AG20443 (cell line): ENCODE measurements at regions not wholly inside any gene's neighbourhood (a gene's known extent, or its start where the extent isn't known, plus 50 kb on each side); places are given as distances from the start of the nearest gene placed in this dataset.
"Not testable (repeated sequence)": the region's sequence is repeated elsewhere in the genome, so short reads cannot be mapped to it uniquely, and the experiment has no call there.

ENCODE experiments used
- DNase-seq: peaks from one replicate; pipeline ENCODE4 v3.0.0; 2012; ENCODE audit warnings: low spot score, mixed read lengths

GRCh38 chr4:159736411-159736810 lies 633.5 kb downstream of the RAPGEF2 start:
- DNase-seq, result no peak

- DNase-seq, result no peak
Observed at GRCh38 chr4:159743971-159744370, 641.1 kb downstream of the RAPGEF2 start.

- DNase-seq, result no peak
Observed at GRCh38 chr4:159747983-159748382, 645.1 kb downstream of the RAPGEF2 start.

- DNase-seq, result no peak
Observed at GRCh38 chr4:159748834-159749444, 646.1 kb downstream of the RAPGEF2 start.

- DNase-seq, result no peak
Observed at GRCh38 chr4:159757499-159757898, 654.6 kb downstream of the RAPGEF2 start.

- no peak for DNase-seq
Observed at GRCh38 chr4:159758061-159758460, 655.2 kb downstream of the RAPGEF2 start.

- DNase-seq, result no peak
Observed at GRCh38 chr4:159762672-159763071, 659.8 kb downstream of the RAPGEF2 start.

- DNase-seq, result peak; percentile 33
Observed at GRCh38 chr4:159764343-159764952, 661.6 kb downstream of the RAPGEF2 start.

GRCh38 chr4:159765382-159765781 lies 662.5 kb downstream of the RAPGEF2 start:
- DNase-seq, result no peak

GRCh38 chr4:159766241-159766640 lies 663.4 kb downstream of the RAPGEF2 start:
- no peak for DNase-seq

GRCh38 chr4:159767406-159767805 lies 664.5 kb downstream of the RAPGEF2 start:
- DNase-seq, result no peak

GRCh38 chr4:159768016-159768415 lies 665.1 kb downstream of the RAPGEF2 start:
- no peak for DNase-seq

GRCh38 chr4:159770401-159770800 lies 667.5 kb downstream of the RAPGEF2 start:
- DNase-seq, result no peak

GRCh38 chr4:159770969-159771368 lies 668.1 kb downstream of the RAPGEF2 start:
- no peak for DNase-seq

GRCh38 chr4:159776961-159777360 lies 674.1 kb downstream of the RAPGEF2 start:
- no peak for DNase-seq

GRCh38 chr4:159777689-159778088 lies 674.8 kb downstream of the RAPGEF2 start:
- no peak for DNase-seq

- no peak for DNase-seq
Observed at GRCh38 chr4:159778298-159778697, 675.4 kb downstream of the RAPGEF2 start.

- no peak for DNase-seq
Observed at GRCh38 chr4:159779716-159780115, 676.8 kb downstream of the RAPGEF2 start.

- no peak for DNase-seq
Observed at GRCh38 chr4:159780196-159780922, 677.5 kb downstream of the RAPGEF2 start.

- DNase-seq, result no peak
Observed at GRCh38 chr4:159787901-159788300, 685.0 kb downstream of the RAPGEF2 start.

GRCh38 chr4:159791334-159791733 lies 688.5 kb downstream of the RAPGEF2 start:
- no peak for DNase-seq

- DNase-seq, result not testable (repeated sequence)
Observed at GRCh38 chr4:159804592-159804991, 701.7 kb downstream of the RAPGEF2 start.

- no peak for DNase-seq
Observed at GRCh38 chr4:159823743-159824142, 720.9 kb downstream of the RAPGEF2 start.
